HK-2 (cell line): ENCODE measurements at regions not wholly inside any gene's neighbourhood (a gene's known extent, or its start where the extent isn't known, plus 50 kb on each side); places are given as distances from the start of the nearest gene placed in this dataset.
"Not testable (repeated sequence)": the region's sequence is repeated elsewhere in the genome, so short reads cannot be mapped to it uniquely, and the experiment has no call there.

Experiments
- DNase-seq: peaks from one replicate; pipeline ENCODE4 v3.0.0-alpha.2; 2018; ENCODE audit not compliant: unreplicated experiment

DNA sequence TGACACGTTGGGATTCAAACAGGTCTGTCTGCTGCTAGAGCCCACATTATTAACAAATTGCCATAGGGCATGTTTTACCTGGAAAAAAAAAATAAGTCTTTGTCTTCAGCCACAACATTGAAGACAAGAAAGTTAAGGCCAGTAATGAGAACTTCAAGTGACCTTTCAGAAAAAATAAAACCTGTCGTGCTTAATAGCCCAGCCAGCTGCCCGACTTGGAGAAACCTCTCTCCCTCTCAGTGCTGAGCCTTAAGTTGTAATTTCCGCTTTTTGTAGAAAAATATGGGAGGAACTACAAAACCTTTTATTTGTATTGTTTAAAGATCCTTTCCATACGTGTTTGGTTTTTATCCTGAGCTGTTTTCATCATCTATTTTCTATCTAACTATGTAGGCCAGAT is 454.3 kb upstream of the SLITRK6 start:
- not testable (repeated sequence) for DNase-seq

DNA sequence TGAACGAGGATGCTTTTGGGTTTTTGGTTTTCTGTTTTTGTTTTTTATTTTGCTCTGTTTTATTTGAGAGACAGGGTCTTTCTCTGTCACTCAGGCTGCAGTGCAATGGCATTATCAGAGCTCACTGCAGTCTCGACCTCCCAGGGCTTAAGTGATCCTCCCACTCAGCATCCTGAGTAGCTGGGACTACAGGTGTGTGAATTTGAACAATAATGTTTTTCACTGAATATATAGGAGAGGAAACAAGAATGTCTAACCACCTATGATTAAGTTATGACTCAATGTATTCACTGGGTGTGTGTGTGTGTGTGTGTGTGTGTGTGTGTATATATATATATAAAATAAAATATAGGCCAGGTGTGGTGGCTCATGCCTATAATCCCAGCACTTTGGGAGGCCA is 456.6 kb upstream of the SLITRK6 start:
- DNase-seq, result not testable (repeated sequence)

DNA sequence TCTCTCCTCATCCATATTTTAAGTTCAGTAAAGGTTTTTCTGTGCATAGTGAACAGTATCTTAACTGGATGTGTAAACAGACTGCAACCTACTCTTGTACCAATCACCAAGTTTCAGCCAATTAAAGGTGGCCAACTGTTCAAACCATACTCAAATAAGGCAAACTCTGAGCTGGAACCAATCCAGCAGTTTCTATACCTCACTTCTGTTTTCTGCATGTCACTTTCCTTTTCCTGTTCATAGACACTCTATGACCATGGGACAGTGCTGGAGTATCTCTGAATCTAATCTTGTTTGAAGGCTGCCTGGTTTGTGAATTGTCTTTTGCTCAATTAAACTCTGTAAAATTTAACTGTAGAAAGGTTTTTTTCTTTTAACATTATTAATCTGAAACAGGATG is 470.3 kb upstream of the SLITRK6 start:
- DNase-seq, result no peak

DNA sequence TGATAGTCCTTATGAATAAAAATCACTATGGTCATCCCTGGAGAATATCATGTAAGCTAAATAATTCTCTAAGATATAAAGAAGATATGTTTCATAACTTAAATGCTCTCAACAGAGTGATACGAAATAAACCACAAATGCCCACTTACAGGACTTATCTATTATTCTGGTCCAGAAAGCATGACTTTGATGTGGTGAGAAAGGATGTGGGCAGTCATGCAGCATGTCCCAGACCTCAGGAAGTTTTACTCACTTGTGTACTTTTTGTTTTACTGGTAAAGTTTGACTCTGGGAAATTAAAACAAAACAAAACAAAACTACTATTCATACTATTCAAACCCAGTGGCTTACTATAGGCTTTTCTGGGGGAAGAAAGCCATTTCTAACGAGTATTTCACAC is 483.2 kb upstream of the SLITRK6 start:
- no peak for DNase-seq

DNA sequence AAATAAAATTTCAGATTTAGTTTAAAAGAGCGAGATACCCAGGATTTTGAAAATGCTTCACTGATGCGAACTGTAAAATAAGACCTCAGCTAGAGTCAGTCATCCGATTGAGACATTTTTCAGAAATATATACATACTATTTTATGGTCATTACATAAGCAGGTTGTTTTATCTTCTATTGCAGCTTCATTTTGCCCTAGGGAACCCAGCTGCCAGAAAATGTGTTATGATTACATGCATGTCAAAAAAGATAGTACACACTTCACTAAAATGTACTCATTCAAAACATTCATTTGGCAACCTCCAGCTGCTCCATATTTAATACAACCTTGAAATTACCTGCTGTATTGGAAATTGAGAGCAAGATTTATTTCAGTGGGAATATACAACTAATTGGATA is 483.8 kb upstream of the SLITRK6 start:
- no peak for DNase-seq

DNA sequence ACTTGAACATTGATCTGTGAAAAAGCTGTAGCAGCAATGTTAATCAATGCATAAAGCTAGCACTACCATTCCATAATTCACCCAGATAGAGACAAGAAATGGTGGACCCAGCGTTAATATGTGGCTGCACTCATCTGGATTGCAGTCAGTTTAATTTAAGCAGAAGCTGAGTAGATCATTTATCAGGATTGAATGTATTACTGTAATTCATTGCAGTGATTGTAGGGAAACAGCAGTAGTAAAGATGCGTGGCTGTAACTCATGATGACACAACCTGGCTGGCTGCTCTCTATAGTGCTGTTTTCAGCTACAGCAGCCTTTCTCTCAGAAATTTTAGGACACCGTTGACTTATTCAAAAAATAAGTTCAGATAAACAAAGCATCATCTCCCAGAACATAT is 499.5 kb upstream of the SLITRK6 start:
- no peak for DNase-seq

DNA sequence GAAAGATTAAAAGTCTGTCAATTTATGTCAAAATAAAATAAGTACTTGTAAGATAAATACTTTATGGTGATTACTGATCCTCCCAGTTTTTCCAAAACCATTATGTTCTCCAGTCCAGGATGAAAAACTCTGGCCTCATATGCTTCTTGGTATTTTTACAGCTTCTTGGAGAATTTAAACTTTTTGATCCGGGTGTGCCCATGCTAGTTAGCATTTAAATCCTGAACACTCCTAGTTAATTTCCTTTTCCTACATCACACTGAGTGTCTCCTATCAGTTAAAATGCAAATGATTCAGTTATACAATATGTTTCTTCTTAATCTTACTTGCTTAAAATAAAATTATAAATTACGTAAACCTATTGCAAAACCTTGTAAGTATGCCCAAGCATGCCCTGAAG is 499.9 kb upstream of the SLITRK6 start:
- no peak for DNase-seq

DNA sequence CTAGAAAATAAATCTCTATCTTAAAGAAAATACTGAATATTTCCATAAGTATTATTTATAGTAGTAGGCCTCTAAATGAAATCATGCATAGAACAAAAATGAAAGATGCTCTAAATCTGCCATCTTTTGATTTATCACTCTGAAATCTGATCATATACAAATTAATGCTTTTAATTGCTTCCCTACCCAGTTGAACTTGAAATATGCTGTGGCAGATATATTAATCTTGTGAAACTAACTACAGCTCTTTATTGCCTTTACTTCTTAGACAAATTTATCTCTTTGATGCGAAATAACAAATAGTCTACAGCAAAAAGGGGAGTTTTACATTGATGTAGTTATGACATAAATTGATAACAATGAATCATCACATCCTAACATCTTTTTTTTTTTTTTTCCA is 510.7 kb upstream of the SLITRK6 start:
- no peak for DNase-seq

DNA sequence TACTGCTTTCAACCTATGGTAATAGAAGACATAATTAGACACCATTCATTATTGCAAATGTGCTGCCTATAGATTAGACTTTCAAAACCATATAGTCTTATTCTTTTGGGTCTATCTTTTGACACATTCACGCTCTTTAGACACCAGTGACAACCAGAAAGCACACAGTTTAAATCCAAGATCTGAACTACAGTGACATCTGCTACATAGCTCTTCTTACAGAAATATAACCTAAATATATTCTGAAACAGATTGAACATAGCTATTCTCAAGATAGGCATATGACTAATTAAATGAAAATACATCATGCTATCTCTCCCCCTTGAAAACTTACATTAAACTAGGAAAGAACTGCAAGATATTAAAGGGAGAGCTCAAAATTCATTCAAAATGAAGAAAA is 514.2 kb upstream of the SLITRK6 start:
- DNase-seq, result no peak

DNA sequence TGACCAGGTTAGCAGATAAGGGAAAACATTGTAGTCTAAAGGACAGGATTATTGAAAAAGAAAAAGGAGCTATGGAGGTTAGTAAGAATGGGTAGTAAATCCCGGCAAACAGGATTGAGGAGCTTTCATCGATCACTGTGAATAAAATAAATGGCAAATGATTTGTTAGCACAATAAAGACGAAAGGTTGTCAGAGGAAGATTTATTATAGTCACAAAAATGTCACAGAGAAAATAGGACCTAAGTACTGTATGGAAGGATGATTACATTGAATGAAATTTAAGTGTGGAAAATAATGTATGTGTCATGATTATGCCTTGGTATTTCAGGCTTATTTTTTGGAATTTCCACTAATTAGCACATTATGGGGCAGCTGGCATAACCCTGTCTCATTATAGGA is 519.2 kb upstream of the SLITRK6 start:
- DNase-seq, result no peak

DNA sequence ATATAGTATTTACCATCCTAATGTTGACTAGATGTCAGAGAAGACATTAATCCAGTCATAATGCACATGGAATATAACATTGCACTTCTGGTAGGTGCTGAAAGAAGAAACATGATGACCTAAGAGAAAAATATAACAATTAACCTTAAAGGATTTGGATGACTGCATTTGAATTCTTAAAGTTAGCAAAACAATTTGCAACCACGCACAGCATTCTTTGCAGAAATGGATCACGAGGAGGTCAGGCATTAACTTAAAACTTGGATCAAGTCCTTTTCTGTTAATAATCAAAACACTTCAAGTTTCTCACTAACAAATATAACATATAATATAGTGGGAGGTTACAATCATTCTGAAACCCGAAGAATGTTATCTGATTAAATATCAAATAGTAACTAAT is 525.0 kb upstream of the SLITRK6 start:
- DNase-seq, result no peak

DNA sequence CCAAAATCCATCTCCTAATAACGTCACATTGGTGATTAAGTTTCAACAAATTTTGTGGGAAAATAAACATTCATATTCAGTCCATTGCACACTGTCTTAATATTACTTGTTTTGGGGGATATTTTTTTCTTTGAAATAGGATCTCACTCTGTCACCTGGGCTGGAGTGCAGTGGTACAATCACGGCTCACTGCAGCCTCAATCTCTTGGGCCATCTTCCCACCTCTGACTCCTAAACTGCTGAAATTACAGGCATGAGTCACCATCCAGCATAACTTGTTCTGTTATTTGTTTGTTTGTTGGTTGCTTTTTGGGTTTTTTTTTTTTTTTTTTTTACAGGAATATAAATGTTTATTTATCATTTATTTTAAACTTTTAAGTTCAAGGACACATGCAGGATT is 556.1 kb upstream of the SLITRK6 start:
- no peak for DNase-seq

DNA sequence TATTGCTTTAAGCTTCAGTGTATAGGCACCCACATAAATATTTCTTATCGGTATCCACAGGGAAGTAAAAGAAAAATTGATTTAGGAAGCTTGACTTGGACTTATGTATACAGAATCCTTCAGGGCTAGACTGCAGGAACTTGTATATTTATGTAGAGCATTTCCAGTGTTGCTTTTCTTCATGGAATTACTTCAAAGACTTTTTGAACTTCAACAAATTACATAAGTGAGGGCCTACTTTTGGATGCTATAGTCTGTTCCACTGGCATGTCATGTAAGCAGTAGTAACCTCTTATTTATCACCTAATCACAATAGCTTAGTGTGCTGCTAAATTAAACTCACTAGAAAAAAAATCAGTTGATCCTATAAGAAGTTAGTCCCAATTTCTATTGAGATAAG is 557.9 kb upstream of the SLITRK6 start:
- no peak for DNase-seq

DNA sequence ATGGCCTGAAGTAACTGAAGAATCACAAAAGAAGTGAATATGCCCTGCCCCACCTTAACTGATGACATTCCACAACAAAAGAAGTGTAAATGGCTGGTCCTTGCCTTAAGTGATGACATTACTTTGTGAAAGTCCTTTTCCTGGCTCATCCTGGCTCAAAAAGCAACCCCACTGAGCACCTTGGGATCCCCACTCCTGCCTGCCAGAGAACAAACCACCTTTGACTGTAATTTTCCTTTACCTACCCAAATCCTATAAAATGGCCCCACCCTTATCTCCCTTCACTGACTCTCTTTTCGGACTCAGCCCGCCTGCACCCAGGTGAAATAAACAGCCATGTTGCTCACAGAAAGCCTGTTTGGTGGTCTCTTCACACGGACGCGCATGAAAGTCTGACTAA is 564.5 kb upstream of the SLITRK6 start:
- DNase-seq, result not testable (repeated sequence)

DNA sequence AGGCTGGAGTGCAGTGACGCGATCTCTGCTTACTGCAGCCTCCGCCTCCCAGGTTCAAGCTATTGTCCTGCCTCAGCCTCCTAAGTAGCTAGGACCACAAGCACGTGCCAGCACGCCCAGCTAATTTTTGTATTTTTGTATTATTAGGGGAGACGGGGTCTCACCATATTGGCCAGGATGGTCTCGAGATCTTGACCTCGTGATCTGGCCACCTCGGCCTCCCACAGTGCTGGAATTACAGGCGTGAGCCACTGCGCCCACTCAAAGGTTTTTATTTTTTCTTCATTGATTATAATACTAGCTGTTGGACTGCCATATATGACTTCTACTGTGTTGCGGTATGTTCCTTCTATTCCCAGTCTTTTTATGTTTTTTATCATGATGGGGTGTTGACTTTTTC is 569.7 kb upstream of the SLITRK6 start:
- DNase-seq, result no peak

DNA sequence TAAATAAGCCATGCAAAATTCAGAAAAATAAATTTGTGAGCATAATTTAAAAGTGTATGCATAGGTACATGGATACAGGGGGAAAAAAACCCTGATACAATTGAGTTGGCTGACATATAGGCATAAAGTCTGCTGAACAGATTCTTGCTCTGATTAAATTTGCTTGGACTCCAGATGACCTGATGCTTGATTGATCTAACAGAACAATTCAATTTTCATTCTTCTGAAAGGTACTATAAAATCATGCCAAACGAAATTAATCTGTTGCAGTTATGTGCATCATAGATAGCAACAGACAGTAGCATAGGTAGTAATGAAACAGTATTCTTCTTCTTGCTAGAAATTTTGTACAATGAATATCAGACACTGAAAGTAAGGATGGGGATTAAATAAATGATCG is 578.2 kb upstream of the SLITRK6 start:
- no peak for DNase-seq

DNA sequence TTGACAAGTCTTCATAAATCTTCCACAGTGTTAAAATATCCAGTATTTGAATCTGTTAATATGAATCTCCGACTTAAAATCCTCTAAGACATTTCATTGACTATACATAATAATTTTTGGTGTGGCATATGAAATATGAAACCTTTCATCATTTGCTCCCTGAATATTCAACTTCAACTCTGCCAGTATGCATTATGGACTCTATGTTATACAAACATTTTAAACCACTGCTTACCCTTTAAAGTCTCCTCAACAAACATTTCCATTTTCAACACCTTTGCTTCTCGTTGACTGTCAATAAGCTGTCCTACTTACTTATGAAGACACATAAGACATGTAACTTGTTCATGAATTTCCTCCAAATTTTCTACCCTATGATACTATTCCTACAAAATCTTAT is 579.4 kb upstream of the SLITRK6 start:
- no peak for DNase-seq

DNA sequence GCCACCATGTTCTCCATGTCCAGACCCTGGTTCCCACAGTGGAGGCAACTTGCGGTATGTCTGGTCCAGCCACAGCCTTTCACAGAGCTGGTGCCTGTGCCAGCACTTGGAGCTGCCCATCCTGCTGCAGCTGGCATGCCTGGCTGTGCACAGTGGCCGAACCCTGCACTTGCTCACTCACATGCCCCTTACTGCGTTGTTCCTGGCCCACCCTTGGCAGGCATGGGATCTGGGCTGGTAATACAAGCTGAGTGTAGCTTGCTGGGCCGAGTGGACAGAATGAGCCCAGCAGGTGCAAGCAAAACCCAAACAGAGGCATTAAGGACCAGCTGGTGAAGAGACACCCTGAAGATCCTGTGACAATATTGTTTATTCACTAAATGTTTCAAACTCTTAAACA is 583.9 kb upstream of the SLITRK6 start:
- DNase-seq, result no peak

DNA sequence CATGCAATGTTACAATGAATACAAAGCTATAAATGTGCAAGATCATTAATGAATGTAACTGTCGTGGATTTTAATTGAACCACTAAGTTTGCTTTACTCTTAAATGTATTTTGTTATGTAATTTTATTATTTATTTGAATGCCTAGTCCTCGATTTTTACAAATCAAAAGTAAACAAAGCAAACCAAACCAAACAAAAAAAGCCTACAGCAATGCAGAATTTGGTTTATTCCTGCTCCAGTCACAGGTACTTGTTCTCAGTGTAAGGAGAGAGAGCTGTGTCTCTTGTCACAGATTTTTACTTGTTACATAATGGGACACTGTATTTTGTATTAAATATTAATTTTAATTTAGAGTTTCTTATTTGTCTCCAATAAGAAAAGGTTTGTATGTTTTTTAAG is 584.3 kb upstream of the SLITRK6 start:
- DNase-seq, result no peak

DNA sequence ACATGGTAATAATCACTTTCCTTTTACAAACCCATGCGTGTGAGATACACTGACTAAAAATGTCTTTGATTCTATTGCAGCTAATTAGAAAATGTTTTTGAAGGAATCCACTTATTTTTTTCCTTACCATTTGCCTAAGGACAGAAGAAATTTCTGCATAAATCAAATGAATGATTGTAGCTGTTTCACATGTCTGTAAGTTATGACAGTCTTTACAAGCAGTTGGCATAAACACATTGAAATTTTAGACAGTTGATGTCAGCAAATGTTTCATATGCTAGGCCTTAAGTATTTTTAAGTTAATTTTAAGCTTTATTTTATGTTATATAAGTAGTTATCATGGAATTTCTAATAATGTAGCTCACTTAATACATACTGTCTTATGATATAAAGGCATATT is 598.4 kb upstream of the SLITRK6 start:
- no peak for DNase-seq

DNA sequence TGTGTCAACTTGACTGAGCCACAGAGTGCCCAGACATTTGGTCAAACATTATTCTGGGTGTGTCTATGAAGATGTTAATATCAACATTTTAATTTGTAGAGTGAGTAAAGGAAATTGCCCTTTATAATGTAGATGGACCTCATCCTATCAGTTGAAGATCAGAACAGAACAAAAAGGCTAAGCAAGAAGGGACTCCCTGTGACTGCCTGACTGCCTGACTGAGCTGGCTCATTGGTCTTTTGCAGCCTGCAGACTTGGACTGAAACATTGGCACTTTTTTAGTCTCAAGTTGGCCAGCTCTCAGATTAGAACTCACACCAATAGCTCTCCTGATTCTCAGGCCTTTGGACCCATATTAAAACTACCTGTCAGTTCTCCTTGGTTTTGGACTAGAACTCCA is 600.4 kb upstream of the SLITRK6 start:
- no peak for DNase-seq

DNA sequence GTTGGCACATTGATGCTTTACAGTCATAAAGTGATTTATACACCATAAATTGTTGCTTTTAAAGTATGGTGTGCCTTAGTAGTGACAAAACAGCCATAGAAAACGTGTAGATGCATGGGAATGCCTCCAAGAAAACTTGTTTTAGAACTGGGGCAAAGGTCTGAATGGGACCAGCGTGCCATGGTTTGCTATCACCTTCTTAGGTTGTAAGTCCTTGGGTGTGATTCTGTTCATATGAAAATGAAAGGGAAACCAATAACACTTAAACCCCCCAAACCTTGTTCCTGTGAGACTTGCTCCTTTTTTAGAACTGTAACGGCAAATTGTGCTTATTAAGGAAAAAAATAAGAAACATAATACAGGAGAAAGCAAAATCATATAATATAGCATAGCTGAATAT is 603.3 kb upstream of the SLITRK6 start:
- no peak for DNase-seq

DNA sequence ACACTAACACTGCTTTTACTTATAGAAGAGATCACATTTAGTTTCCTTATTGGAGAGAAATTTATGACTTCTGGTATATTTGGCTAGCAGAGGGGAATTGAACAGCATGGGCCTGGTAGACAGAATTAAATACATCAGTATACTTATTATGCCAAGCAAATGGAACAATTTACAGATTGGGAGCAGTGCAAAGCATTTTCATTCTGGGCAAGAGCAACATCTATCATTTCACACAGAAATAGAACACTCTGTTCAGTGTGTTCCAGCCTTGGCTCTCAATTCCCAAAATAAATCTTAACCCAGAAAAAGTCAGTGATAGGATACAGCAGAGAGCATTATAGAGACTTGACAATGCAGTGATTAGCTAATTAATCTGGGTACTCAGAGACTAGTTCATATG is 604.0 kb upstream of the SLITRK6 start:
- no peak for DNase-seq

DNA sequence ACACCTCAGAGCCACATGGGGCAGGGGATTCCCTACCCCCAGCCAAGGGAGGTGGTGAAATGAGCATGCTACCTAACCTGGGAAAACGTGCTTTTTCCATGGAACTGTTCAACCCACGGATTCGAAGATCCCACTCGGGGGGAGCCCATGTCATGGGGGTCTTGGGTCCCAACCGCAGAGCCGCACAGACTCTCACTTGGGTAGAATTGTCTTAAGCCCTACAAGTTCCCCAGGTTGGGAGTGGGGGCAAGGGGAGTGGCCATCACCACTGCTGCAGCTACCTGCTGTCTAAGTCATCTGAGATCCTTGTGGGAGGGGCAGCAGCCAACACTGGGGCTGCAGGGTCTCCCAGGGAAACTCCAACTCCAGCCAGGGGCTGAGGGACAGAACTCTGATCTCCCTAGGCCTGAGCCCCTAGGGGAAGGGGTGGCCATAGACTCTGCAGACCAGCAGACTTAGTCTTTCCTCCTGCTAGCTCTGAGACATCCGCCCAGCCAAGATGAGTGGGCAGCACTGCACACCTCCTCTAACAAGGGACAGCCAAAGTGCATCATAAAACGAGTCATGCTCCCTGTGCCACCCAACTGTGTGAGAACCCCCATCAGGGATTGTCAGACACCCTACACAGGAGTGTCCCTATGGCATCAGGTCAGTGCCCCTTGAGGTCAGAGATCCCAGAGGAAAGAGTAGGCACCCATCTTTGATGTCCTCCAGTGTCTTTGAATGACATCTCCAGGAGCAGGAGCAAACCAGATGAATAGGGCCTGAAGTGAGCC is 610.4 kb upstream of the SLITRK6 start:
- no peak for DNase-seq
